Endothelial cell of umbilical vein (primary cell): ENCODE measurements at regions not wholly inside any gene's neighbourhood (a gene's known extent, or its start where the extent isn't known, plus 50 kb on each side); places are given as distances from the start of the nearest gene placed in this dataset.

Experiments
- BruUV-seq: library from RNA; stranded (reverse); fragments of 400-500 nt; replicated peaks from 2 replicates; lab custom pipeline; 2021; lab: Mats Ljungman, UMichigan
- CTCF ChIA-PET: fragments of 300-600, 350-600 bp; sonication (Branson Sonifier 250); formaldehyde crosslinking; loops from one replicate; lab custom pipeline; 2021; ENCODE audit warnings: antibody characterized with exemption, inconsistent platforms; lab: Charles Lee
- POLR2A ChIA-PET: fragments of 300-600, 350-600 bp; sonication (Branson Sonifier 250); formaldehyde crosslinking; loops from one replicate; lab custom pipeline; 2021; ENCODE audit warnings: antibody characterized with exemption, inconsistent platforms; lab: Charles Lee
- DNase-seq: peaks from one replicate; pipeline ENCODE4 v3.0.0-alpha.2; 2011; ENCODE audit warnings: low read depth, low spot score
- FAIRE-seq: peaks from 2 replicates; lab custom pipeline; 2011; peaks lifted over from hg19 to GRCh38; lab: Jason Lieb, UNC
- H2AFZ ChIP-seq: 2 replicates; pipeline ENCODE4 v1.6.0; 2012; ENCODE audit warnings: low read depth, low read length, control low read depth, inconsistent platforms
- H3K27ac ChIP-seq: 2 replicates; pipeline ENCODE4 v1.5.1; 2011; ENCODE audit warnings: low read depth, mild to moderate bottlenecking, control low read depth, low read length, moderate library complexity; ENCODE audit not compliant: insufficient read depth
- H3K27me3 ChIP-seq, 2 experiments: 2 replicates each; pipeline versions ENCODE4 v1.6.0 to v1.6.1; 2011; ENCODE audit warnings: low read length in 2 of 2, mixed read lengths in 1 of 2; ENCODE audit not compliant: control insufficient read depth in 2 of 2, insufficient read depth in 2 of 2
- H3K36me3 ChIP-seq, 2 experiments: 2 replicates in 1 of 2; 3 replicates in 1 of 2; pipeline ENCODE4 v1.5.1; 2011; ENCODE audit warnings: low read length in 2 of 2, mild to moderate bottlenecking in 1 of 2, moderate library complexity in 1 of 2; ENCODE audit not compliant: control insufficient read depth in 2 of 2, insufficient read depth in 2 of 2; ENCODE audit errors: extremely low read depth in 1 of 2
- H3K4me1 ChIP-seq: 3 replicates; pipeline ENCODE4 v1.5.1; 2011; ENCODE audit warnings: mild to moderate bottlenecking, low read length; ENCODE audit not compliant: control insufficient read depth, insufficient read depth; ENCODE audit errors: extremely low read depth
- H3K4me2 ChIP-seq: 2 replicates; pipeline ENCODE4 v1.6.1; 2011; ENCODE audit warnings: low read length, control low read depth, mixed read lengths; ENCODE audit not compliant: insufficient read depth
- H3K4me3 ChIP-seq, 3 experiments: fragments of 200-600 bp in 1 of 3; sonication (generic), shearing (Covaris generic) in 1 of 3; replicated peaks in 1 of 3; 2 replicates each; pipeline ENCODE4 v1.5.1; 2011 to 2016; ENCODE audit warnings: control low read depth in 3 of 3, low read length in 3 of 3, mild to moderate bottlenecking in 2 of 3, inconsistent platforms in 1 of 3, low read depth in 1 of 3, moderate library complexity in 1 of 3; ENCODE audit not compliant: insufficient read depth in 1 of 3
- H3K79me2 ChIP-seq: 2 replicates; pipeline ENCODE4 v1.6.0; 2012; ENCODE audit warnings: low read length, inconsistent platforms; ENCODE audit not compliant: control insufficient read depth, insufficient read depth
- H3K9ac ChIP-seq: replicated peaks from 2 replicates; pipeline ENCODE3; 2011; ENCODE audit warnings: low read length, control low read depth; ENCODE audit not compliant: insufficient read depth; ENCODE audit errors: extremely low read depth
- H3K9me1 ChIP-seq: replicated peaks from 3 replicates; pipeline ENCODE4 v1.6.0; 2011; ENCODE audit warnings: mild to moderate bottlenecking, low read length; ENCODE audit not compliant: control insufficient read depth, insufficient read depth; ENCODE audit errors: extremely low read depth
- H3K9me3 ChIP-seq: replicated peaks from 2 replicates; pipeline ENCODE4 v1.5.1; 2012; ENCODE audit warnings: low read length, inconsistent platforms; ENCODE audit not compliant: control insufficient read depth, insufficient read depth
- H4K20me1 ChIP-seq: replicated peaks from 2 replicates; pipeline ENCODE3; 2011; ENCODE audit warnings: mild to moderate bottlenecking, low read length; ENCODE audit not compliant: control insufficient read depth, insufficient read depth; ENCODE audit errors: extremely low read depth
- EZH2 ChIP-seq: IDR thresholded peaks from 2 replicates; pipeline ENCODE4 v1.6.1; 2012; ENCODE audit warnings: borderline replicate concordance, low read depth, mild to moderate bottlenecking, moderate library complexity, low read length, inconsistent platforms; ENCODE audit not compliant: severe bottlenecking
- FOS ChIP-seq: IDR thresholded peaks from 2 replicates; pipeline ENCODE4 v1.6.1; 2011; ENCODE audit warnings: mild to moderate bottlenecking, low read length, moderate library complexity, borderline replicate concordance; ENCODE audit not compliant: insufficient read depth
- GATA2 ChIP-seq: IDR thresholded peaks from 2 replicates; pipeline ENCODE4 v1.7.0; 2011; ENCODE audit warnings: low read depth, mild to moderate bottlenecking, moderate library complexity, mixed read lengths, low read length; ENCODE audit not compliant: insufficient read length, insufficient read depth
- JUN ChIP-seq: IDR thresholded peaks from 2 replicates; pipeline ENCODE4 v1.6.1; 2011; ENCODE audit warnings: borderline replicate concordance, low read depth; ENCODE audit not compliant: insufficient read length, insufficient read depth
- MYC ChIP-seq: IDR thresholded peaks from one replicate; pipeline ENCODE4 v1.6.1; 2011; ENCODE audit warnings: mild to moderate bottlenecking, low read depth, low read length
- POLR2A ChIP-seq: IDR thresholded peaks from 2 replicates; pipeline ENCODE4 v1.6.1; 2012; ENCODE audit warnings: low read depth, mild to moderate bottlenecking, control low read depth, low read length
- POLR2AphosphoS5 ChIP-seq: IDR thresholded peaks from 2 replicates; pipeline ENCODE4 v1.6.1; 2012; ENCODE audit warnings: low read depth, mild to moderate bottlenecking, control low read depth, low read length, moderate library complexity; ENCODE audit not compliant: insufficient read depth
- dilution Hi-C: fragments of 300-500 bp; cut with MboI; formaldehyde crosslinking; loops from one replicate; pipeline ENCODE4 v1.15.0; 2019; ENCODE audit warnings: low sequenced_read_pairs; ENCODE audit not compliant: extremely low pct_ligation_motif_present
- intact Hi-C: fragments of 100-400 bp; cut with micrococcal nuclease; formaldehyde crosslinking; loops from one replicate; pipeline ENCODE4 v1.10.0; 2022
- TF ChIP-seq, protein P1 (sequence below): IDR thresholded peaks from 2 replicates; pipeline ENCODE4 v1.6.1; 2011; ENCODE audit not compliant: insufficient read depth, insufficient read length
- TF ChIP-seq, protein P2 (sequence below), 2 donors: IDR thresholded peaks; 1 replicate in 1 of 2; 2 replicates in 1 of 2; pipeline ENCODE4 v1.5.1; 2011; ENCODE audit warnings: low read length in 2 of 2, mild to moderate bottlenecking in 2 of 2, moderate library complexity in 2 of 2, control low read depth in 1 of 2, inconsistent platforms in 1 of 2, low read depth in 1 of 2; ENCODE audit not compliant: insufficient read depth in 1 of 2; ENCODE audit errors: extremely low read depth in 1 of 2

DNA sequence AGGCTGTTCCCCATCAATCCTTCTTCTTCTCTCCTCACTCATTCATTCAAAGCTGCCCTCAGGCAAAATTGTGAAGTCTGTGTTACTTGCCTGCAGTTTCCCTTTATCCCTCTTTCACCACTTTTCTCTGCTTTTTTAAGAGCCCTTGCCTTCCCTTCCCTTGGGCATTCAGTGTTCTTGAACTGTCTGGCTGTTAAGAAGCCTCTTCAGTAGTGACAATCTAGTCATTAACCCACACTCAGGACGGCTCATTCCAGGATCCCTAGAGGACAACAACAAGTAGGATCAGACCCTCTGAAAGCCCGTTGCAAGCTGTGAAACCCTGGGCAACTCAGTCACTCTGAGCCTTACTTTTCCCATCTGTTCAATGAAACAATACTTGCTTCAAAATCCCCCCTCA is 615.7 kb downstream of the EPHA4 start:
- no peak overlapping the region for H3K9ac ChIP-seq
- dilution Hi-C loops (no loop called here), intact Hi-C loops (no loop called here)
- H4K20me1 ChIP-seq = no peaks in the 10 kb centered on the region
- DNase-seq (no peak), FAIRE-seq (no peak)
- ChIA-PET CTCF (no interaction called here), POLR2A (no interaction called here)
- no peak overlapping the region for H3K4me3 ChIP-seq
- H2AFZ ChIP-seq = no peak overlapping the region
- no peak overlapping the region for H3K4me2 ChIP-seq
- no peaks in the 10 kb centered on the region for H3K9me1 ChIP-seq
- H3K36me3 ChIP-seq = no peaks in the 10 kb centered on the region
- H3K27ac ChIP-seq = no peak overlapping the region
- BruUV-seq = no TSS peak
- TF ChIP-seq, protein P1, sequence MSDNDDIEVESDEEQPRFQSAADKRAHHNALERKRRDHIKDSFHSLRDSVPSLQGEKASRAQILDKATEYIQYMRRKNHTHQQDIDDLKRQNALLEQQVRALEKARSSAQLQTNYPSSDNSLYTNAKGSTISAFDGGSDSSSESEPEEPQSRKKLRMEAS = no peak
- TF ChIP-seq FOS (no peak), GATA2 (no peak), EZH2 (no peak), POLR2A (no peak), JUN (no peak), MYC (no peak), POLR2AphosphoS5 (no peak)
- TF ChIP-seq, protein P2, sequence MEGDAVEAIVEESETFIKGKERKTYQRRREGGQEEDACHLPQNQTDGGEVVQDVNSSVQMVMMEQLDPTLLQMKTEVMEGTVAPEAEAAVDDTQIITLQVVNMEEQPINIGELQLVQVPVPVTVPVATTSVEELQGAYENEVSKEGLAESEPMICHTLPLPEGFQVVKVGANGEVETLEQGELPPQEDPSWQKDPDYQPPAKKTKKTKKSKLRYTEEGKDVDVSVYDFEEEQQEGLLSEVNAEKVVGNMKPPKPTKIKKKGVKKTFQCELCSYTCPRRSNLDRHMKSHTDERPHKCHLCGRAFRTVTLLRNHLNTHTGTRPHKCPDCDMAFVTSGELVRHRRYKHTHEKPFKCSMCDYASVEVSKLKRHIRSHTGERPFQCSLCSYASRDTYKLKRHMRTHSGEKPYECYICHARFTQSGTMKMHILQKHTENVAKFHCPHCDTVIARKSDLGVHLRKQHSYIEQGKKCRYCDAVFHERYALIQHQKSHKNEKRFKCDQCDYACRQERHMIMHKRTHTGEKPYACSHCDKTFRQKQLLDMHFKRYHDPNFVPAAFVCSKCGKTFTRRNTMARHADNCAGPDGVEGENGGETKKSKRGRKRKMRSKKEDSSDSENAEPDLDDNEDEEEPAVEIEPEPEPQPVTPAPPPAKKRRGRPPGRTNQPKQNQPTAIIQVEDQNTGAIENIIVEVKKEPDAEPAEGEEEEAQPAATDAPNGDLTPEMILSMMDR (IDR thresholded peaks at IDR 0.05; ENCODE audit: extremely low read depth in 1 of 2, insufficient read depth in 1 of 2, low read depth in 1 of 2, low read length in 2 of 2) = no peak
- no peaks in the 10 kb centered on the region for H3K79me2 ChIP-seq
- no peaks in the 10 kb centered on the region for H3K9me3 ChIP-seq
- no peaks in the 10 kb centered on the region for H3K4me1 ChIP-seq
- H3K27me3 ChIP-seq = no peaks in the 10 kb centered on the region
